Uterus (tissue), 2 donors: ENCODE measurements at regions not wholly inside any gene's neighbourhood (a gene's known extent, or its start where the extent isn't known, plus 50 kb on each side); places are given as distances from the start of the nearest gene placed in this dataset.

Experiments
- POLR2A ChIP-seq, 2 donors: fragments of 450-650 bp; IDR thresholded peaks; one replicate each; pipeline ENCODE4 v1.6.1; 2016; ENCODE audit warnings: antibody characterized with exemption in 2 of 2, mild to moderate bottlenecking in 1 of 2, moderate library complexity in 1 of 2
- TF ChIP-seq, protein P1 (sequence below), 4 experiments: fragments of 200-600 bp in 2 of 4; fragments of 450-650 bp in 2 of 4; sonication (generic) in 2 of 4; IDR thresholded peaks; one replicate each; pipeline ENCODE4 v1.5.1; 2016 to 2019; ENCODE audit warnings: antibody characterized with exemption in 4 of 4, mild to moderate bottlenecking in 2 of 4, moderate library complexity in 1 of 4

DNA sequence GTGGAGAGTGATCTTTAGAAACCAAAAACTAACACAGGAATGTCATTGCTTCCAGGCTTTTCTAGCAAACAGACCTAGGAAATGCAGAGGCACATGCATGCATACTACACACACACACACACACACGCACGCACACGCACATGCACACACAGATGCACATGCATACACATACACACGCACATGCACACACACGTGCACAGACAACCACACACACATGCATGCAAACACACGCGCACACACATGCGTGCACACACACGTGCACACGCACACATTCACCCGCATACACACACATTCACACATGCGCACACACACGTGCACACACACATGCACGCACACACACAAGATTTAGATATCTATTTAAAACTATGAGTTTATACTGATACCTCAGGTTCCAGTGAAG is 379.5 kb downstream of the ZNF516 start:
- no peak for TF ChIP-seq POLR2A (IDR thresholded peaks at IDR 0.05)
- TF ChIP-seq, protein P1, sequence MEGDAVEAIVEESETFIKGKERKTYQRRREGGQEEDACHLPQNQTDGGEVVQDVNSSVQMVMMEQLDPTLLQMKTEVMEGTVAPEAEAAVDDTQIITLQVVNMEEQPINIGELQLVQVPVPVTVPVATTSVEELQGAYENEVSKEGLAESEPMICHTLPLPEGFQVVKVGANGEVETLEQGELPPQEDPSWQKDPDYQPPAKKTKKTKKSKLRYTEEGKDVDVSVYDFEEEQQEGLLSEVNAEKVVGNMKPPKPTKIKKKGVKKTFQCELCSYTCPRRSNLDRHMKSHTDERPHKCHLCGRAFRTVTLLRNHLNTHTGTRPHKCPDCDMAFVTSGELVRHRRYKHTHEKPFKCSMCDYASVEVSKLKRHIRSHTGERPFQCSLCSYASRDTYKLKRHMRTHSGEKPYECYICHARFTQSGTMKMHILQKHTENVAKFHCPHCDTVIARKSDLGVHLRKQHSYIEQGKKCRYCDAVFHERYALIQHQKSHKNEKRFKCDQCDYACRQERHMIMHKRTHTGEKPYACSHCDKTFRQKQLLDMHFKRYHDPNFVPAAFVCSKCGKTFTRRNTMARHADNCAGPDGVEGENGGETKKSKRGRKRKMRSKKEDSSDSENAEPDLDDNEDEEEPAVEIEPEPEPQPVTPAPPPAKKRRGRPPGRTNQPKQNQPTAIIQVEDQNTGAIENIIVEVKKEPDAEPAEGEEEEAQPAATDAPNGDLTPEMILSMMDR (IDR thresholded peaks at IDR 0.05) = no peak
